Hepatocyte (in vitro differentiated cells): ENCODE measurements at regions not wholly inside any gene's neighbourhood (a gene's known extent, or its start where the extent isn't known, plus 50 kb on each side); places are given as distances from the start of the nearest gene placed in this dataset.

ENCODE experiments used
- DNase-seq: peaks from one replicate; pipeline ENCODE4 v3.0.0-alpha.2; 2016; ENCODE audit warnings: low spot score
- H2AFZ ChIP-seq: fragments of 200-600 bp; sonication (generic); 2 replicates; pipeline ENCODE4 v1.6.0; 2016; ENCODE audit warnings: antibody characterized with exemption, mild to moderate bottlenecking
- H3K27ac ChIP-seq: fragments of 200-600 bp; sonication (generic); 2 replicates; pipeline ENCODE4 v1.5.1; 2016; ENCODE audit warnings: mild to moderate bottlenecking
- H3K27me3 ChIP-seq: fragments of 200-600 bp; sonication (generic); 2 replicates; pipeline ENCODE4 v1.6.1; 2016
- H3K36me3 ChIP-seq: fragments of 200-600 bp; sonication (generic); replicated peaks from 2 replicates; pipeline ENCODE4 v1.5.1; 2016; ENCODE audit warnings: low read depth; ENCODE audit not compliant: insufficient read depth
- H3K4me1 ChIP-seq: fragments of 200-600 bp; sonication (generic); 2 replicates; pipeline ENCODE4 v1.5.1; 2016; ENCODE audit warnings: mild to moderate bottlenecking, moderate library complexity; ENCODE audit not compliant: insufficient read depth
- H3K4me2 ChIP-seq: fragments of 200-600 bp; sonication (generic); 2 replicates; pipeline ENCODE4 v1.6.0; 2016
- H3K4me3 ChIP-seq: fragments of 200-600 bp; sonication (generic); 2 replicates; pipeline ENCODE4 v1.5.1; 2016; ENCODE audit warnings: mild to moderate bottlenecking
- H3K79me2 ChIP-seq: fragments of 200-600 bp; sonication (generic); 2 replicates; pipeline ENCODE4 v1.6.0; 2017; ENCODE audit warnings: mild to moderate bottlenecking
- H3K9me2 ChIP-seq: fragments of 200-600 bp; sonication (generic); replicated peaks from 2 replicates; pipeline ENCODE4 v1.6.0; 2017; ENCODE audit warnings: mild to moderate bottlenecking; ENCODE audit not compliant: insufficient read depth
- H3K9me3 ChIP-seq: fragments of 200-600 bp; sonication (generic); 2 replicates; pipeline ENCODE4 v1.5.1; 2016; ENCODE audit warnings: low read depth, mild to moderate bottlenecking
- H4K20me1 ChIP-seq: fragments of 200-600 bp; sonication (generic); 2 replicates; pipeline ENCODE4 v1.6.0; 2016; ENCODE audit warnings: mild to moderate bottlenecking; ENCODE audit not compliant: insufficient read depth, poor library complexity, severe bottlenecking
- EZH2 ChIP-seq: fragments of 200-600 bp; sonication (generic); IDR thresholded peaks from 2 replicates; pipeline ENCODE4 v1.6.1; 2016; ENCODE audit warnings: antibody characterized with exemption, mild to moderate bottlenecking, borderline replicate concordance
- EZH2phosphoT487 ChIP-seq: fragments of 200-600 bp; sonication (generic); IDR thresholded peaks from one replicate; pipeline ENCODE4 v1.6.1; 2018; ENCODE audit warnings: antibody characterized with exemption, mild to moderate bottlenecking, low read depth, moderate library complexity; ENCODE audit not compliant: unreplicated experiment, severe bottlenecking
- WGBS: methylation state at CpG from one replicate; pipeline ENCODE4 v1.1.6; 2016; ENCODE audit warnings: low lambda C conversion rate; ENCODE audit errors: missing lambda C conversion rate; 5-methylcytosine and 5-hydroxymethylcytosine counted together
- TF ChIP-seq, protein P1 (sequence below): fragments of 200-600 bp; sonication (generic); IDR thresholded peaks from 2 replicates; pipeline ENCODE4 v1.5.1; 2016; ENCODE audit warnings: antibody characterized with exemption, mild to moderate bottlenecking; ENCODE audit not compliant: poor library complexity

DNA sequence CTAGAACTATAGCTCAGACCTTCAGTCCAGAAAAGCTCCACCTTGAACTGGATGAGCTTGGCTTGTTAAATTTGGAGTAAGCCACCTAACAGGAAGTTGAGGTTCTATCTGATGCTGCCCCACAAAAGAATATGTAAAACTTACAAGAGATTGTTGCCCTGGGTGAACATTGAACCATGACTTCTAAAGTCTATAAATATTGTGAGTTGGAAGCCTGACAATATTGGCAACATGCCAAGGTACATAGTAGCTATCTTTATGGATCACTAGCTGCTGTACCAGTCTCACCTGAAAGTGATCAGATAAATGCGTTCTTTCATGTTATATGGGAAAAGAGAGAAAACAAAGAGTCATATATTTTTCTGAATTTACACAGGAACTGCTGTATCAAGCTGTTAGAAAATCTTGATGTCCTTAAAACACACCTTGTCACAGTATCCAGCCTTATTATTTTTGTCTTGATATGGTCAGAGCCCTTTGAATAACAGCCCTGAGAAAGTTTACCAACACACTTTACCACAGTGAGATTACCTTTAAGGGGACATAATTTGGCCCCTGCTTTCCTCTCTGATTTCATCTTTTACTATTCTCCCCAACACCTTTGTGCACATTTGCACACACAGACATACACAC lies 92.0 kb downstream of the LSMEM1 start:
- peak overlapping the region; percentile 13 for H3K27ac ChIP-seq
- 50% methylated on average over 1 of the region's 1 CpG for WGBS
- no peaks in the 10 kb centered on the region for H3K36me3 ChIP-seq
- peak; percentile 77 for DNase-seq
- H3K4me1 ChIP-seq: peaks cover 13% of the 10 kb centered on the region
- H3K79me2 ChIP-seq: no peaks in the 10 kb centered on the region
- no peaks in the 10 kb centered on the region for H4K20me1 ChIP-seq
- H3K9me2 ChIP-seq: no peaks in the 10 kb centered on the region
- no peaks in the 10 kb centered on the region for H3K27me3 ChIP-seq
- no peak overlapping the region for H2AFZ ChIP-seq
- peak; percentile 50 for TF ChIP-seq EZH2phosphoT487
- TF ChIP-seq, protein P1, sequence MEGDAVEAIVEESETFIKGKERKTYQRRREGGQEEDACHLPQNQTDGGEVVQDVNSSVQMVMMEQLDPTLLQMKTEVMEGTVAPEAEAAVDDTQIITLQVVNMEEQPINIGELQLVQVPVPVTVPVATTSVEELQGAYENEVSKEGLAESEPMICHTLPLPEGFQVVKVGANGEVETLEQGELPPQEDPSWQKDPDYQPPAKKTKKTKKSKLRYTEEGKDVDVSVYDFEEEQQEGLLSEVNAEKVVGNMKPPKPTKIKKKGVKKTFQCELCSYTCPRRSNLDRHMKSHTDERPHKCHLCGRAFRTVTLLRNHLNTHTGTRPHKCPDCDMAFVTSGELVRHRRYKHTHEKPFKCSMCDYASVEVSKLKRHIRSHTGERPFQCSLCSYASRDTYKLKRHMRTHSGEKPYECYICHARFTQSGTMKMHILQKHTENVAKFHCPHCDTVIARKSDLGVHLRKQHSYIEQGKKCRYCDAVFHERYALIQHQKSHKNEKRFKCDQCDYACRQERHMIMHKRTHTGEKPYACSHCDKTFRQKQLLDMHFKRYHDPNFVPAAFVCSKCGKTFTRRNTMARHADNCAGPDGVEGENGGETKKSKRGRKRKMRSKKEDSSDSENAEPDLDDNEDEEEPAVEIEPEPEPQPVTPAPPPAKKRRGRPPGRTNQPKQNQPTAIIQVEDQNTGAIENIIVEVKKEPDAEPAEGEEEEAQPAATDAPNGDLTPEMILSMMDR: no peak
- peak overlapping the region; percentile 5 for H3K4me2 ChIP-seq
- H3K9me3 ChIP-seq: peaks cover 3% of the 10 kb centered on the region
- no peak overlapping the region for H3K4me3 ChIP-seq

DNA sequence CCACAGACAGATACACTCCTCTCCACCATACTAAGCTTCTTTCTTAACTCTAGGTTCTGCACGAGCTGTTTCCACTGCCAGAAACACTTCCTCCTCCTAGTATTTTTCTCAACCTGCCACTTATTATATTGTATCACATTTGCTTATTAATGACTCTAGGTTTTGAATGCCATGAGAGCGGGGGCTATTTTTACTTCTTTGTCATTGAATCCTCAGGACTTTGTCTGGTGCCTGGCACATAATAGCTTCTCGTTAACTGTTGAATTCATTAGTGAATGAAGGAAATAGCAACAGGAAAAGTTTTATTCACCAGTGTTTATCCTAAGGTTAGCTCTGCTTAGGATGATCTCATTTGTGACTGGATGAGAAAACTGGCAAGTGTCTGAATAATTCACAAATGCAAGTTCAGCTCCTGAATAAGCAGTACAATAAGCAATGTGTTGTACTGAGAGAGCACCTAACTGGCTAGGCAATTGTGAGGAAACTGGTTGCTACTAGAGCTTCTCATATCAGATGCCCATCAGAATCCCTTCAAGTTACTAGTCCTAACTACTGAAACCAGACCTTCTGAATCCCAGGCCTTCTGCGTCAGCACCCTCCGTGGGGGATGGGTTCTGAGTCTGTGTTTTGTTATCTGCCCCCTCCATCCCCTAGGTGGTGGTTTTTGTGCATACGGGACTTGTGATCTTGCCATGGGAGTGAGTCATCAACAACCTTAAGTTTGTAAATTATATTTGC lies 92.7 kb downstream of the LSMEM1 start:
- no peak overlapping the region for H3K4me3 ChIP-seq
- 79% methylated on average over 6 of the region's 6 CpGs for WGBS
- no peaks in the 10 kb centered on the region for H3K27me3 ChIP-seq
- H3K36me3 ChIP-seq: no peaks in the 10 kb centered on the region
- no peak for DNase-seq
- peaks cover 3% of the 10 kb centered on the region for H3K9me3 ChIP-seq
- H2AFZ ChIP-seq: no peak overlapping the region
- H3K4me1 ChIP-seq: peaks cover 13% of the 10 kb centered on the region
- no peaks in the 10 kb centered on the region for H4K20me1 ChIP-seq
- H3K79me2 ChIP-seq: no peaks in the 10 kb centered on the region
- H3K4me2 ChIP-seq: no peak overlapping the region
- H3K27ac ChIP-seq: peak overlapping the region; percentile 13
- TF ChIP-seq EZH2: no peak
- TF ChIP-seq EZH2phosphoT487: no peak
- TF ChIP-seq, protein P1: no peak
- no peaks in the 10 kb centered on the region for H3K9me2 ChIP-seq

DNA sequence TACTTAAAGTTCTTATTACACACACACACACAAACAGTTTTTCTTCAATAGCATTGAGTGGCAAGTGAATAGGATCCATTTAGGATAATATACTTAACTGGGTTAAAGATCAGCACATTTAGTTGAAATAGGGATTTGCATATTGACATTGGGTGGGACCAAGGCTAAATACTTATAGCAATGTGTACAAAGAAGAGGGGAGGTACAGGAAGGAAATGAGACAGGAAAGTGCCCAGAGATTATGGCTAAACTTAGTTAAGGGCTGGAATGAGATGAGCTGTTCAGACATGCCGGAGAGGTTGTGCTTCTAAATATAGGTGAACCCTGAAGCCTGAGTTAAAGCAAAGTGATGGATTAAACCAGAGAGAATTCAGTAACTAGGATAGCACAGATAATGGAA lies 95.1 kb downstream of the LSMEM1 start:
- Histone ChIP-seq H3K36me3 (no peaks in the 10 kb centered on the region), H4K20me1 (no peaks in the 10 kb centered on the region), H3K4me2 (no peak overlapping the region), H3K9me2 (no peaks in the 10 kb centered on the region), H3K79me2 (no peaks in the 10 kb centered on the region), H2AFZ (no peak overlapping the region), H3K4me1 (peaks cover 13% of the 10 kb centered on the region), H3K27ac (no peak overlapping the region), H3K4me3 (no peak overlapping the region), H3K27me3 (no peaks in the 10 kb centered on the region), H3K9me3 (peaks cover 3% of the 10 kb centered on the region)
- 81% methylated on average over 1 of the region's 1 CpG for WGBS
- DNase-seq: no peak
- no peak for TF ChIP-seq EZH2
- TF ChIP-seq, protein P1: no peak
- no peak for TF ChIP-seq EZH2phosphoT487
